ENCODE measurements at regions not wholly inside any gene's neighbourhood (a gene's known extent, or its start where the extent isn't known, plus 50 kb on each side); places are given as distances from the start of the nearest gene placed in this dataset.
"Not testable (repeated sequence)": the region's sequence is repeated elsewhere in the genome, so short reads cannot be mapped to it uniquely, and the experiment has no call there.

DNA sequence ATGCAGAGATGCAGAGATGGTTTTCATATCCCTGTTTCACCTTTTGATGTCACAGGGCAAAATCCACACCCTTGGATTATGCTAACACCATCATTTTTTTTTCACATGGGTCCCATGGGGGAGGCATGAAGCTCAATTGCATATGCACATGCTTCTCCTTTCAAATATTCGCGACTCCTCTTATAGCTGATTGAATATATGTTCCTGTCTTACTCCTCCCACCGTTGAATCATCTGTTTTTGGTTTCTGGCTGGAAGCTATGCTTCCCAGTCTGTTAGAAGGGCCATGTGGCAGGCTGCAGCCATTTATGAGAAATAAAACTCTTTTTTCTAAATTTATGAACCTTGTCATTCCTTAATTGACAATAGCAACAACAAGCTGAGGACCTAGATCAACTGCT is 877.9 kb upstream of the CDH18 start:
- TF ChIP-seq, protein P1, sequence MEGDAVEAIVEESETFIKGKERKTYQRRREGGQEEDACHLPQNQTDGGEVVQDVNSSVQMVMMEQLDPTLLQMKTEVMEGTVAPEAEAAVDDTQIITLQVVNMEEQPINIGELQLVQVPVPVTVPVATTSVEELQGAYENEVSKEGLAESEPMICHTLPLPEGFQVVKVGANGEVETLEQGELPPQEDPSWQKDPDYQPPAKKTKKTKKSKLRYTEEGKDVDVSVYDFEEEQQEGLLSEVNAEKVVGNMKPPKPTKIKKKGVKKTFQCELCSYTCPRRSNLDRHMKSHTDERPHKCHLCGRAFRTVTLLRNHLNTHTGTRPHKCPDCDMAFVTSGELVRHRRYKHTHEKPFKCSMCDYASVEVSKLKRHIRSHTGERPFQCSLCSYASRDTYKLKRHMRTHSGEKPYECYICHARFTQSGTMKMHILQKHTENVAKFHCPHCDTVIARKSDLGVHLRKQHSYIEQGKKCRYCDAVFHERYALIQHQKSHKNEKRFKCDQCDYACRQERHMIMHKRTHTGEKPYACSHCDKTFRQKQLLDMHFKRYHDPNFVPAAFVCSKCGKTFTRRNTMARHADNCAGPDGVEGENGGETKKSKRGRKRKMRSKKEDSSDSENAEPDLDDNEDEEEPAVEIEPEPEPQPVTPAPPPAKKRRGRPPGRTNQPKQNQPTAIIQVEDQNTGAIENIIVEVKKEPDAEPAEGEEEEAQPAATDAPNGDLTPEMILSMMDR (IDR thresholded peaks at IDR 0.05; ENCODE audit: borderline replicate concordance, extremely low read depth, low read length, poor library complexity, severe bottlenecking): not testable (repeated sequence)
- TF ChIP-seq EZH2 (IDR thresholded peaks at IDR 0.05; ENCODE audit: borderline replicate concordance, low read depth, low read length, severe bottlenecking): not testable (repeated sequence)

All from DND-41 (cell line).